ENCODE measurements at regions not wholly inside any gene's neighbourhood (a gene's known extent, or its start where the extent isn't known, plus 50 kb on each side); places are given as distances from the start of the nearest gene placed in this dataset.
"Not testable (repeated sequence)": the region's sequence is repeated elsewhere in the genome, so short reads cannot be mapped to it uniquely, and the experiment has no call there.

DNA sequence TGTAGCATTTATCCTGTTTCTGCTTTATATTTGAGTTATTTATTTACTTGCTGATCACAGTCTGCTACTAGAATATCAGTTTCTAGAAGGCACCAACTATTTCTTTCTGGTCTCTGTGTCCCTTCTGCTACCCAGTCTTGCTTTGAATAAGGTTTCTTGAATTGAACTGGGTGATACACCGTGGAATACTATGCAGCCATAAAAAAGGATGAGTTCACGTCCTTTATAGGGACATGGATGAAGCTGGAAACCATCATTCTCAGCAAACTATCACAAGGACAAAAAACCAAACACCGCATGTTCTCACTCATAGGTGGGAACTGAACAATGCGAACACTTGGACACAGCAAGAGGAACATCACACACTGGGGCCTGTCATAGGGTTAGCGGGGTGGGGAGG, 109.6 kb upstream of the PLXNA2 start:
- TF ChIP-seq, protein P1, sequence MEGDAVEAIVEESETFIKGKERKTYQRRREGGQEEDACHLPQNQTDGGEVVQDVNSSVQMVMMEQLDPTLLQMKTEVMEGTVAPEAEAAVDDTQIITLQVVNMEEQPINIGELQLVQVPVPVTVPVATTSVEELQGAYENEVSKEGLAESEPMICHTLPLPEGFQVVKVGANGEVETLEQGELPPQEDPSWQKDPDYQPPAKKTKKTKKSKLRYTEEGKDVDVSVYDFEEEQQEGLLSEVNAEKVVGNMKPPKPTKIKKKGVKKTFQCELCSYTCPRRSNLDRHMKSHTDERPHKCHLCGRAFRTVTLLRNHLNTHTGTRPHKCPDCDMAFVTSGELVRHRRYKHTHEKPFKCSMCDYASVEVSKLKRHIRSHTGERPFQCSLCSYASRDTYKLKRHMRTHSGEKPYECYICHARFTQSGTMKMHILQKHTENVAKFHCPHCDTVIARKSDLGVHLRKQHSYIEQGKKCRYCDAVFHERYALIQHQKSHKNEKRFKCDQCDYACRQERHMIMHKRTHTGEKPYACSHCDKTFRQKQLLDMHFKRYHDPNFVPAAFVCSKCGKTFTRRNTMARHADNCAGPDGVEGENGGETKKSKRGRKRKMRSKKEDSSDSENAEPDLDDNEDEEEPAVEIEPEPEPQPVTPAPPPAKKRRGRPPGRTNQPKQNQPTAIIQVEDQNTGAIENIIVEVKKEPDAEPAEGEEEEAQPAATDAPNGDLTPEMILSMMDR (IDR thresholded peaks at IDR 0.05; ENCODE audit: borderline replicate concordance, extremely low read depth, low read length, poor library complexity, severe bottlenecking): not testable (repeated sequence)
- not testable (repeated sequence) for TF ChIP-seq EZH2 (IDR thresholded peaks at IDR 0.05; ENCODE audit: borderline replicate concordance, low read depth, low read length, severe bottlenecking)

All from DND-41 (cell line).